GM19324 (cell line): ENCODE measurements at regions not wholly inside any gene's neighbourhood (a gene's known extent, or its start where the extent isn't known, plus 50 kb on each side); places are given as distances from the start of the nearest gene placed in this dataset.

Experiments used
- ATAC-seq: cut with Tn5 transposase; IDR thresholded peaks from one replicate; pipeline ENCODE4 v1.9.1; 2021; ENCODE audit warnings: mild to moderate bottlenecking, moderate library complexity; ENCODE audit not compliant: unreplicated experiment, low FRiP score

GRCh38 chr6:165091121-165091785 lies 218.2 kb downstream of the C6orf118 start:
- no peak for ATAC-seq

- ATAC-seq, result no peak
Observed at GRCh38 chr6:165090242-165090641, 219.2 kb downstream of the C6orf118 start.

GRCh38 chr6:165086814-165087213 lies 222.6 kb downstream of the C6orf118 start:
- ATAC-seq, result no peak

GRCh38 chr6:165082636-165083035 lies 226.8 kb downstream of the C6orf118 start:
- no peak for ATAC-seq

- no peak for ATAC-seq
Observed at GRCh38 chr6:165081944-165082532, 227.4 kb downstream of the C6orf118 start.

- ATAC-seq, result no peak
Observed at GRCh38 chr6:165077876-165078275, 231.5 kb downstream of the C6orf118 start.

GRCh38 chr6:165071906-165072305 lies 237.5 kb downstream of the C6orf118 start:
- no peak for ATAC-seq

GRCh38 chr6:165060720-165061119 lies 248.7 kb downstream of the C6orf118 start:
- no peak for ATAC-seq

GRCh38 chr6:165059032-165059431 lies 250.4 kb downstream of the C6orf118 start:
- ATAC-seq, result no peak

- ATAC-seq, result no peak
Observed at GRCh38 chr6:165056292-165056691, 253.1 kb downstream of the C6orf118 start.

- no peak for ATAC-seq
Observed at GRCh38 chr6:165055231-165055630, 254.2 kb downstream of the C6orf118 start.

- ATAC-seq, result no peak
Observed at GRCh38 chr6:165052561-165053480, 256.6 kb downstream of the C6orf118 start.

- ATAC-seq, result no peak
Observed at GRCh38 chr6:165049362-165049761, 260.0 kb downstream of the C6orf118 start.

GRCh38 chr6:165047952-165048351 lies 261.5 kb downstream of the C6orf118 start:
- ATAC-seq, result no peak

- ATAC-seq, result no peak
Observed at GRCh38 chr6:165045631-165046030, 263.8 kb downstream of the C6orf118 start.

- ATAC-seq, result no peak
Observed at GRCh38 chr6:165042912-165043311, 266.5 kb downstream of the C6orf118 start.

GRCh38 chr6:165040440-165040839 lies 269.0 kb downstream of the C6orf118 start:
- ATAC-seq, result no peak

GRCh38 chr6:165034271-165034741 lies 275.1 kb downstream of the C6orf118 start:
- no peak for ATAC-seq

GRCh38 chr6:165031502-165031901 lies 277.9 kb downstream of the C6orf118 start:
- no peak for ATAC-seq

GRCh38 chr6:165025040-165025439 lies 284.4 kb downstream of the C6orf118 start:
- ATAC-seq, result no peak

GRCh38 chr6:165019681-165020080 lies 289.7 kb downstream of the C6orf118 start:
- ATAC-seq, result no peak
